Right ventricle myocardium inferior (tissue), 1 donor: ENCODE measurements at regions not wholly inside any gene's neighbourhood (a gene's known extent, or its start where the extent isn't known, plus 50 kb on each side); places are given as distances from the start of the nearest gene placed in this dataset.
A peak's percentile ranks its signal among the peaks of the same experiment; 100 is the strongest.

ENCODE experiments used
- ATAC-seq: fragments of 200-7000 bp; cut with Tn5 transposase; one replicate; pipeline ENCODE4 v1.9.1; 2020; ENCODE audit warnings: mild to moderate bottlenecking, moderate library complexity
- DNase-seq: peaks from one replicate; pipeline ENCODE4 v3.0.0; 2021; ENCODE audit errors: missing footprints
- intact Hi-C: fragments of 100-400 bp; cut with DNase I; formaldehyde crosslinking; loops from one replicate; pipeline ENCODE4 v1.11.0; 2022
- donor health status: DM: no; HTN: yes; CAD: no; lungs with severe emphysema.

DNA sequence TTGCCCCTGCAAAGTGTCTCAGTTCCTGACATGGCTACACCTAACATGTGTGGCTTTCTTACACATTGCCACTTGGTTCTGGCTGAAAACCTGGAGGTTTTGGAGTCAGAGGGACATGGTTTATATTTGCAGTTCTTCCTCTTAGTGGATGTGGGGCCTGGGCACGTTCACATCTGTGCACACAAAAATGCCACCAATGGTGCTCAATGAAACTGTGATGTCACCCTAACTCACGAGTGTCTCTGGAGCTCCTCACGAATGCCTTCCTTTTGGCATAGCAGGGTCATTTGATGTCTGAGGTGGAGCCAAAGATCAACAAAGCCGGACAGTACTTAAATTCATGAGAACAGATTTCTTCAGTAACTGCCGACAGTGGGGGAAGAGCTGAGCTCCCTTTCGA, 231.7 kb upstream of the HS6ST1 start:
- ATAC-seq (no peak), DNase-seq (no peak)
- intact Hi-C loops: no loop called here

- no peak for ATAC-seq
- DNase-seq: peak; percentile 69
- intact Hi-C loops: no loop called here
Observed at GRCh38 chr2:128550801-128551416, 232.2 kb upstream of the HS6ST1 start.

DNA sequence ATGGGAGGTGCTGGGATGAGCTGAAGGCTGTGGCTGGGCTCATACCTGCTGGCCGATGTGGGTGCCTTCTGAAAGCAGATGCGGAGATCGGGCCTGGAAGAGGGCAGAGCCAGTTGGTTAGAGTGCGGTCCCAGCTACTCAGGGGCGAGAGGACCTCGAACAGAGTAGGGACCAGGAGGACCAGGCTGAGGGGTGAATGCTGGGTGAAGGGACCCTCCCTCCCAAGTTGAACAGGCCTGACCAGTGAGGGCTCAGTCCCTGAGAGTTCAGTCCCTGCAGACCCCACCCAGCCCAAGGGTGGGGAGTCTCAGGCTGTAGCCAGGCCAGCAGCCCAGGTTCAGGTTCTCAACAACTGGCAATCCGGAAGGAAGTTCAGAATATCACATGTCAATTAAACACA, 232.8 kb upstream of the HS6ST1 start:
- no peak for ATAC-seq
- DNase-seq: peak; percentile 15
- intact Hi-C loops: no loop called here

- intact Hi-C loops: no loop called here
- ATAC-seq: no peak
- peak; percentile 51 for DNase-seq
Observed at GRCh38 chr2:128552141-128552805, 233.6 kb upstream of the HS6ST1 start.

GRCh38 chr2:128552806-128553551, 234.3 kb upstream of the HS6ST1 start:
- DNase-seq (peak; percentile 20), ATAC-seq (no peak)
- intact Hi-C loops: no loop called here

DNA sequence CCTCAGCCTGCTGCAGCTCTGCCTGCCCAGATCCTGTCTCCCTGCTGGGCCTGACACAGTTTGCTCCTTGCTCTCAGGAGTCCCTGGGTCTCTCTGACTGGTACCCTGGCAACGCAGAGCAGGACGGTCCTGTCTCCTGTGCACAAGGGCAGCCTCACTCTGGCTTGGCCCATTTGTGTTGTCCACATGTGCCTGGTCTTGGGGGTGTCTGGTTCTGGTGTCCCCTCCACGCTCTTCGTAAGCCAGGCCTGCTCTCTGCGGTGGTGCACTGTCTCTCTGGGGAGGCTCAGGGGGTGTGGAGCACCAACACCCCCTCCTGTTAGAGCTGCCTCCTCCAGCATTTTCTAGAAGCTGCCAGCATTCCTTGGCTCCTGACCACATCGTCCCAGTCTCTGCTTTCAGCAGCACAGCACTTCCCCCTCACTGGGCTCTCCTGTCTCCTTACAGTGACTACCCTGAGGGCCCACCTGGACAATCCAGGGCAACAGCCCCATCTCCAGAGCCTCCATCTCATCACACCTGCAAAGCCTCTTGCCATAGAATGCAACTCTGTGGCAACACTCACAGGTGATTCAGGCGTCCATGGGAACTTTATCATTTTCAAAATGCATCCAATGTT, 235.6 kb upstream of the HS6ST1 start:
- ATAC-seq (no peak), DNase-seq (peak; percentile 22)
- intact Hi-C loops: no loop called here

- intact Hi-C loops: no loop called here
- ATAC-seq (no peak), DNase-seq (no peak)
Observed at GRCh38 chr2:128555433-128555832, 236.8 kb upstream of the HS6ST1 start.

GRCh38 chr2:128556089-128556488, 237.4 kb upstream of the HS6ST1 start:
- DNase-seq (no peak), ATAC-seq (no peak)
- intact Hi-C loops: no loop called here

GRCh38 chr2:128556633-128557032, 238.0 kb upstream of the HS6ST1 start:
- ATAC-seq: no peak
- intact Hi-C loops: no loop called here
- no peak for DNase-seq

- no peak for ATAC-seq
- DNase-seq: peak; percentile 30
- intact Hi-C loops: no loop called here
Observed at GRCh38 chr2:128557069-128557468, 238.4 kb upstream of the HS6ST1 start.

DNA sequence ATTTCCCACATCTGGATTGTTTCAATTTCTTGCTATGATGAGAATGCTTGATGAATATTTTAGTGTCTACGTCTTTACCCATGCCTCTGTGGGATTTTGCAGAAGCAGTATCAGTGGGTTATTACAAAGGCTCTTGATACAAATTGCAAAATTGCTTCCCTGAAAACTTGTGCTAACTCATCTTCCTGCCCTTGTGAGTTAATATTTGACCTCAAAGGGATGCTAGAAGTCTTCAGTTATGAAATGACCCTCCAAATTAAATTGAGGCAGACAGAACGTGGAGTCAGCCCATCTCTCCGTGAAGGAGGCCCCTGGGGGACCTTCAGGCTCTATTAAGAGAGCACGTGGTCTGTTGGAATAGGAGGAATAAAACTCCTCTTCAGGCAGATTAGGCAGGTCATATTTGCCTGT, 239.2 kb upstream of the HS6ST1 start:
- ATAC-seq (peak; percentile 42), DNase-seq (peak; percentile 53)
- intact Hi-C loops: no loop called here

DNA sequence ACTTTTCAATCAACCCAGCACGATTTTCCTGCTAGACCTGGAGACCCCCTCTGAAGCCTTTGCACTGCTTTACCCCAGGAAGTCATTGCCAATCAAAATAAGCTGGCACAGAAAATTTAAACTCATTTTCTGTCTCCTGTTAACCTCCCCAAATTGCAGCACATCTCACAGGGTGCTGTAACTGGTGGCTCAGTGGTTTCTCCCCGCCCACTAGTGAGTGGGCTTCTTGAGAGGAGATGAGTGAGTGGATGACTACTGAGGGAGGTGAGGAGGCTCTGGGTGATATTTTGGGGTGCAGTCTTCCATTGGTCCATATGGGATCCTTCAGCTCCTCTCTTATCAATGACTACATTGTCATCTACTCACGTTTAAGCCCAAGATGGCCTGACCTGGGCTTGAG, 239.8 kb upstream of the HS6ST1 start:
- intact Hi-C loops: no loop called here
- ATAC-seq (no peak), DNase-seq (no peak)

GRCh38 chr2:128558895-128559532, 240.3 kb upstream of the HS6ST1 start:
- intact Hi-C loops: no loop called here
- DNase-seq (peak; percentile 44), ATAC-seq (no peak)

- no peak for ATAC-seq
Observed at GRCh38 chr2:128559533-128560515, 241.2 kb upstream of the HS6ST1 start.

GRCh38 chr2:128560718-128561117, 242.1 kb upstream of the HS6ST1 start:
- no peak for DNase-seq
- intact Hi-C loops: no loop called here
- ATAC-seq: no peak

More at GRCh38 chr2:128559533-128560515, 241.2 kb upstream of the HS6ST1 start:
- DNase-seq: peak; percentile 41
- intact Hi-C loops: no loop called here

DNA sequence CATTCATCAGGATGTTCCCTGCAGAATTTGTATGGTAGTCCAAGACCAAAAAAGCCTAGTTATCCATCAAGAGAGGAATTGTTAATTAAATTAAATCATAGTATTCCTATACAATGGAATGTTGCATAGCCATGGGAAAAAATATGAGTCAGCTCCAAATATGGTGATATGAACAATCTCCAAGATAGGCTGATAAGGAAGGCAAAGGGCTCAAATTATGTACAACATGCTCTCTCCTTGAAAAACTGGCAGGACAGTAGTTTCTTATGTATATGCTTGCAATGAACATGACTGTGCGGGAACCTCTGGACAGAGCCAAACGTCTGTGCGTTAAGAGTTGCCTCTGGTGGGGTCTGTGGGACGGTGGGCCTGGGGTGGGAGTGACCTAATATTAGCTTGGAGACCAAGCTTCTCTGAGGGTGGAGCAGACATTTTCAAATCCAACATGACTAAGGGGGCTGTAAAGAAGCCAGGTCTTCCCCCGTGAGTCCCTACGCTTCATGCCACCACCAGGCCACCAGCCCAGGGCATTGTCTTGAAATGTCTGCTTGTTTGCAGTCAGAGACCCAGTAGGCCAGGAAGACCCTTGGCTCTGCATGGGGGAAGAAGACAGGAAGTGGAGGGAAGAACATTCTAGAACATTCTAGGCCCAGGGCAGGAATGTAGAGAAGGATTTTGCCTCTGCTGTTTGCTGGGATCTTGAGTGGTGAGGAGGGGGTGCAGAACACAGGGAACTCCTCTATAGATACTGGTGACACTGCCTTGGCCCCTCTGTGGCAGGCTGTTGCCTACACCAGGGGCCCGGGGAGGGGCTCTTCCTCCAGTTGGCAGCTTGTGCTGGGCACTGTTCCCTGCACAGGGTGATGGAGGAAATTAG, 244.0 kb upstream of the HS6ST1 start:
- ATAC-seq (peak; percentile 6), DNase-seq (peak; percentile 26)
- intact Hi-C loops: no loop called here

DNA sequence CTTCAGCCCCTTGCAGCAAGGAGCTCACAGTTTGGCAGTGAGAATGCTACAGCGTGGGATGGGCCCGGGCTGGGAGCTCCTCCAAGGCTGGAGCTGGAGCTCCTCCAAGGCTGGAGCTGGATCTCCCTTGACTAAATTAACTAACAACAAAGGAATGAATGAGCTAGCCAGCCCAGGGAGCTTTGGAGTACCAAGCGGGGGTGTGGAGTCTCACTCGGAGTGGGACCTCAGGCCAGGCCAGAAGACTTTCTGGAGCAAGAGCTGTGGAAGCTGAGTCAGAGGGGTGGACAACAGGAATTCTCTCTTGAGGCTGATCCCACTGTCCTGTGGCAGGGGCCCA, 244.7 kb upstream of the HS6ST1 start:
- ATAC-seq (peak; percentile 97), DNase-seq (peak; percentile 59)
- intact Hi-C loops: no loop called here
